ENCODE measurements at regions not wholly inside any gene's neighbourhood (a gene's known extent, or its start where the extent isn't known, plus 50 kb on each side); places are given as distances from the start of the nearest gene placed in this dataset.
"Not testable (repeated sequence)": the region's sequence is repeated elsewhere in the genome, so short reads cannot be mapped to it uniquely, and the experiment has no call there.

GRCh38 chr21:31819692-31820091 lies 53.1 kb upstream of the HUNK start:
- not testable (repeated sequence) for H3K27ac ChIP-seq; H3K9ac ChIP-seq; H3K79me2 ChIP-seq (ENCODE audit: insufficient read depth, low read depth); H3K36me3 ChIP-seq (ENCODE audit: insufficient read depth); H4K20me1 ChIP-seq (ENCODE audit: insufficient read depth); H3K4me3 ChIP-seq (IDR thresholded peaks at IDR 0.05; ENCODE audit: insufficient read depth, low read depth, low read length); H3K27me3 ChIP-seq (ENCODE audit: insufficient read depth, low read depth); H2AFZ ChIP-seq (ENCODE audit: low read depth); H3K4me2 ChIP-seq; H3K4me1 ChIP-seq (ENCODE audit: low read depth, poor library complexity, severe bottlenecking)

- H3K4me2 ChIP-seq; H3K27ac ChIP-seq; H3K9ac ChIP-seq; H3K36me3 ChIP-seq (ENCODE audit: insufficient read depth); H3K4me1 ChIP-seq (ENCODE audit: low read depth, poor library complexity, severe bottlenecking); H2AFZ ChIP-seq (ENCODE audit: low read depth); H3K4me3 ChIP-seq (IDR thresholded peaks at IDR 0.05; ENCODE audit: insufficient read depth, low read depth, low read length); H3K27me3 ChIP-seq (ENCODE audit: insufficient read depth, low read depth); H3K79me2 ChIP-seq (ENCODE audit: insufficient read depth, low read depth); H4K20me1 ChIP-seq (ENCODE audit: insufficient read depth): not testable (repeated sequence)
Observed at GRCh38 chr21:31814356-31814755, 58.5 kb upstream of the HUNK start.

- Histone ChIP-seq H3K4me1 (ENCODE audit: low read depth, poor library complexity, severe bottlenecking) (no peaks in the 10 kb centered on the region), H3K9ac (no peak overlapping the region), H3K27ac (no peak overlapping the region), H3K4me2 (no peak overlapping the region), H3K27me3 (ENCODE audit: insufficient read depth, low read depth) (no peaks in the 10 kb centered on the region), H2AFZ (ENCODE audit: low read depth) (no peak overlapping the region), H3K4me3 (IDR thresholded peaks at IDR 0.05; ENCODE audit: insufficient read depth, low read depth, low read length) (no peak overlapping the region), H3K36me3 (ENCODE audit: insufficient read depth) (no peaks in the 10 kb centered on the region), H3K79me2 (ENCODE audit: insufficient read depth, low read depth) (no peaks in the 10 kb centered on the region), H4K20me1 (ENCODE audit: insufficient read depth) (no peaks in the 10 kb centered on the region)
- no peak for TF ChIP-seq CTCF (conservative IDR thresholded peaks at IDR 0.05; ENCODE audit: low read depth, low read length)
Observed at GRCh38 chr21:31813862-31814261, 59.0 kb upstream of the HUNK start.

- no peaks in the 10 kb centered on the region for H3K79me2 ChIP-seq (ENCODE audit: insufficient read depth, low read depth)
- no peak for TF ChIP-seq CTCF (conservative IDR thresholded peaks at IDR 0.05; ENCODE audit: low read depth, low read length)
- no peak overlapping the region for H3K4me2 ChIP-seq
- no peak overlapping the region for H3K27ac ChIP-seq
- no peaks in the 10 kb centered on the region for H3K36me3 ChIP-seq (ENCODE audit: insufficient read depth)
- H3K4me1 ChIP-seq (ENCODE audit: low read depth, poor library complexity, severe bottlenecking), result no peaks in the 10 kb centered on the region
- no peak overlapping the region for H3K4me3 ChIP-seq (IDR thresholded peaks at IDR 0.05; ENCODE audit: insufficient read depth, low read depth, low read length)
- no peak overlapping the region for H3K9ac ChIP-seq
- H2AFZ ChIP-seq (ENCODE audit: low read depth), result no peak overlapping the region
- H4K20me1 ChIP-seq (ENCODE audit: insufficient read depth), result no peaks in the 10 kb centered on the region
- H3K27me3 ChIP-seq (ENCODE audit: insufficient read depth, low read depth), result no peaks in the 10 kb centered on the region
Observed at GRCh38 chr21:31804008-31804394, 68.8 kb upstream of the HUNK start.

- no peaks in the 10 kb centered on the region for H3K36me3 ChIP-seq (ENCODE audit: insufficient read depth)
- H3K9ac ChIP-seq, result no peak overlapping the region
- H3K4me2 ChIP-seq, result no peak overlapping the region
- no peak overlapping the region for H2AFZ ChIP-seq (ENCODE audit: low read depth)
- no peaks in the 10 kb centered on the region for H3K27me3 ChIP-seq (ENCODE audit: insufficient read depth, low read depth)
- no peak overlapping the region for H3K27ac ChIP-seq
- H3K79me2 ChIP-seq (ENCODE audit: insufficient read depth, low read depth), result no peaks in the 10 kb centered on the region
- H3K4me3 ChIP-seq (IDR thresholded peaks at IDR 0.05; ENCODE audit: insufficient read depth, low read depth, low read length), result no peak overlapping the region
- no peaks in the 10 kb centered on the region for H3K4me1 ChIP-seq (ENCODE audit: low read depth, poor library complexity, severe bottlenecking)
- H4K20me1 ChIP-seq (ENCODE audit: insufficient read depth), result no peaks in the 10 kb centered on the region
- TF ChIP-seq CTCF (conservative IDR thresholded peaks at IDR 0.05; ENCODE audit: low read depth, low read length), result no peak
Observed at GRCh38 chr21:31803039-31804007, 69.5 kb upstream of the HUNK start.
